WTC11 (cell line): ENCODE measurements at regions not wholly inside any gene's neighbourhood (a gene's known extent, or its start where the extent isn't known, plus 50 kb on each side); places are given as distances from the start of the nearest gene placed in this dataset.
A peak's percentile ranks its signal among the peaks of the same experiment; 100 is the strongest.

Source experiments
- ATAC-seq: fragments of 200-7000 bp; cut with Tn5 transposase; 2 replicates; pipeline ENCODE4 v1.10.0; 2021; ENCODE audit warnings: mild to moderate bottlenecking, moderate library complexity
- CTCF ChIA-PET: fragments of 300-600 bp; sonication (Branson Sonifier 250); formaldehyde crosslinking; loops from one replicate; lab custom pipeline; 2021; ENCODE audit warnings: antibody characterized with exemption; lab: Charles Lee
- POLR2A ChIA-PET: fragments of 350-600 bp; sonication (Branson Sonifier 250); formaldehyde crosslinking; loops from one replicate; lab custom pipeline; 2021; ENCODE audit warnings: antibody characterized with exemption; lab: Charles Lee
- DNase-seq: peaks from one replicate; pipeline ENCODE4 v3.0.0; 2021; ENCODE audit warnings: low spot score
- H3K27ac Mint-ChIP-seq: 2 replicates; pipeline ENCODE4 v1.8.0; 2021; ENCODE audit warnings: mixed read lengths
- H3K27me3 Mint-ChIP-seq: 2 replicates; pipeline ENCODE4 v1.8.0; 2021; ENCODE audit warnings: low read depth, mild to moderate bottlenecking, moderate library complexity, mixed read lengths
- H3K36me3 Mint-ChIP-seq: 2 replicates; pipeline ENCODE4 v1.8.0; 2021; ENCODE audit warnings: mixed read lengths
- H3K4me1 Mint-ChIP-seq: 2 replicates; pipeline ENCODE4 v1.8.0; 2022; ENCODE audit warnings: mixed read lengths
- H3K4me3 Mint-ChIP-seq: 2 replicates; pipeline ENCODE4 v1.8.0; 2021; ENCODE audit warnings: mild to moderate bottlenecking, moderate library complexity, mixed read lengths
- H3K9me3 Mint-ChIP-seq: 2 replicates; pipeline ENCODE4 v1.8.0; 2021; ENCODE audit warnings: mixed read lengths
- CREB1 ChIP-seq: sonication (generic); formaldehyde crosslinking; IDR thresholded peaks from 2 replicates; pipeline ENCODE4 v1.8.0; 2023; ENCODE audit warnings: mild to moderate bottlenecking, missing genetic modification reagents
- CREM ChIP-seq: sonication (generic); formaldehyde crosslinking; IDR thresholded peaks from 2 replicates; pipeline ENCODE4 v1.8.1; 2022; ENCODE audit warnings: mild to moderate bottlenecking, missing genetic modification reagents, moderate library complexity
- FOXJ3 ChIP-seq: sonication (generic); formaldehyde crosslinking; IDR thresholded peaks from 2 replicates; pipeline ENCODE4 v1.9.0; 2021; ENCODE audit warnings: missing genetic modification reagents, mild to moderate bottlenecking, borderline replicate concordance
- FOXP1 ChIP-seq: sonication (generic); formaldehyde crosslinking; IDR thresholded peaks from 2 replicates; pipeline ENCODE4 v1.8.0; 2022; ENCODE audit warnings: missing genetic modification reagents, mild to moderate bottlenecking, moderate library complexity, borderline replicate concordance
- GTF2I ChIP-seq: fragments of 250-450 bp; sonication (Bioruptor Pico); conservative IDR thresholded peaks from 2 replicates; pipeline ENCODE4 v1.4.0; 2021; ENCODE audit warnings: mild to moderate bottlenecking
- IRF2 ChIP-seq: sonication (generic); formaldehyde crosslinking; IDR thresholded peaks from 2 replicates; pipeline ENCODE4 v1.8.0; 2022; ENCODE audit warnings: low read depth, missing genetic modification reagents, borderline replicate concordance
- NFATC4 ChIP-seq: fragments of 250-450 bp; sonication (Bioruptor Pico); IDR thresholded peaks from 2 replicates; pipeline ENCODE4 v1.9.0; 2021; ENCODE audit warnings: mild to moderate bottlenecking
- PRRX2 ChIP-seq: fragments of 250-450 bp; sonication (Bioruptor Pico); IDR thresholded peaks from 2 replicates; pipeline ENCODE4 v1.8.0; 2021; ENCODE audit warnings: mild to moderate bottlenecking
- TCF7 ChIP-seq: sonication (generic); formaldehyde crosslinking; IDR thresholded peaks from 2 replicates; pipeline ENCODE4 v1.8.0; 2022; ENCODE audit warnings: mild to moderate bottlenecking, low read depth, missing genetic modification reagents, moderate library complexity
- TEAD1 ChIP-seq: sonication (generic); formaldehyde crosslinking; IDR thresholded peaks from 2 replicates; pipeline ENCODE4 v1.8.0; 2022; ENCODE audit warnings: mild to moderate bottlenecking, missing genetic modification reagents
- TEAD4 ChIP-seq: sonication (generic); formaldehyde crosslinking; IDR thresholded peaks from 2 replicates; pipeline ENCODE4 v1.8.0; 2022; ENCODE audit warnings: mild to moderate bottlenecking, missing genetic modification reagents
- TF ChIP-seq, protein P1 (sequence below): sonication (generic); formaldehyde crosslinking; conservative IDR thresholded peaks from 2 replicates; pipeline ENCODE4 v1.8.1; 2023; ENCODE audit warnings: mild to moderate bottlenecking, low read depth, missing genetic modification reagents, moderate library complexity
- TF ChIP-seq, protein P2 (sequence below): sonication (generic); formaldehyde crosslinking; IDR thresholded peaks from 2 replicates; pipeline ENCODE4 v1.8.1; 2023; ENCODE audit warnings: mild to moderate bottlenecking, missing genetic modification reagents
- TF ChIP-seq, protein P3 (sequence below): fragments of 250-450 bp; sonication (Bioruptor Pico); IDR thresholded peaks from 2 replicates; pipeline ENCODE4 v1.9.0; 2021; ENCODE audit warnings: moderate library complexity, mild to moderate bottlenecking, inconsistent platforms, borderline replicate concordance
- TF ChIP-seq, protein P4 (sequence below): fragments of 250-450 bp; sonication (Bioruptor Pico); IDR thresholded peaks from 2 replicates; pipeline ENCODE4 v1.9.0; 2021; ENCODE audit warnings: mild to moderate bottlenecking
- TF ChIP-seq, protein P5 (sequence below): sonication (generic); formaldehyde crosslinking; conservative IDR thresholded peaks from 2 replicates; pipeline ENCODE4 v1.8.1; 2022; ENCODE audit warnings: mild to moderate bottlenecking, missing genetic modification reagents

DNA sequence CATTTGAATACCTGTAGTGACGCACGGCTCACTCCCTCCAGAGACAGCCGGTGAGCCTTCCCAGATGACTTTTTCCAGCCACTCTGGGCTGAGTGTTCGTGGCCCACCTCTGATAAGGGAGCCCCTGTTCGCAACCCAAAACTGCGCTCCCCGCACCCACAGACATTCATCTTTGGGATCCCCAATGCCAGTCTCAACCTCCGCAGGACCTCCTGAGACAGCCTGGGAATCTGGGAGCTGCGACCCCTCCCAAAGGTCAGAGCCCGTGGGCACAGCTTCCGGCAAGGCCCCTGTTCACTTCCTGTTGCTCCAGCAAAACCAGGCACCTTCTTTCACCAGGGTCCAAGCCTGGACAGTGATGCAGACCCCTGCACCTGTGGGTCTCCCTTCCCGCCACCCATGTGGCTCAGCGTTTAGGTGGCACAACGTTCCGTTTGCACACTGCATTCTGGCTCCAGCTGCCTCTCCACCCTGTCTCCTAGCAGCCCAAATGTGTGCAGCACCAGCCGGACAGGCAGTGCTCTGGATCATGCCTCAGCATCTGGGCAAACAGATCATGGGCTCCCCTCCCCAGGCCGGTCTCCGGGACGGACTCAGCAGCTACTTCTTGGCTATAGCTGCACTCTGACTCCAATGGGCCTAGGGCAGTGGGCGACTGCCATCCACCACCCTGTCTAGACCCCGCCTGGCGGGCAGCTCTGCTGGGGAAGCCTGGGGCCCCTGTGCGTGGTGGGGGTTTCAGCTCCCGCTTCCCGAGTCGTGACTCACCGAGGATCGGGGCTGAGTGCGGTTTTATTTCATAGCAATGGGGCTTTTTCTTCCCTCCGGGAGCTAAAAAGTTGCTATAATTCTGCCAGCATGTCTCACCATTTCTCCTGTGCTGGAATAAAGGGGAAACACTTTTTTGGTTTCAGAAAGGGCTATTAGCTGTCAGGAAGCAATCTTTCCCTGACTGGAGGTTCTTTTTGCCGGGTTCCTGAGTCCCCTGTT, 156.0 kb downstream of the OLFM1 start (continued):
- no peak for TF ChIP-seq FOXJ3
- no peak for TF ChIP-seq TEAD1 (CRISPR knock-in tag)
- TF ChIP-seq, protein P1, sequence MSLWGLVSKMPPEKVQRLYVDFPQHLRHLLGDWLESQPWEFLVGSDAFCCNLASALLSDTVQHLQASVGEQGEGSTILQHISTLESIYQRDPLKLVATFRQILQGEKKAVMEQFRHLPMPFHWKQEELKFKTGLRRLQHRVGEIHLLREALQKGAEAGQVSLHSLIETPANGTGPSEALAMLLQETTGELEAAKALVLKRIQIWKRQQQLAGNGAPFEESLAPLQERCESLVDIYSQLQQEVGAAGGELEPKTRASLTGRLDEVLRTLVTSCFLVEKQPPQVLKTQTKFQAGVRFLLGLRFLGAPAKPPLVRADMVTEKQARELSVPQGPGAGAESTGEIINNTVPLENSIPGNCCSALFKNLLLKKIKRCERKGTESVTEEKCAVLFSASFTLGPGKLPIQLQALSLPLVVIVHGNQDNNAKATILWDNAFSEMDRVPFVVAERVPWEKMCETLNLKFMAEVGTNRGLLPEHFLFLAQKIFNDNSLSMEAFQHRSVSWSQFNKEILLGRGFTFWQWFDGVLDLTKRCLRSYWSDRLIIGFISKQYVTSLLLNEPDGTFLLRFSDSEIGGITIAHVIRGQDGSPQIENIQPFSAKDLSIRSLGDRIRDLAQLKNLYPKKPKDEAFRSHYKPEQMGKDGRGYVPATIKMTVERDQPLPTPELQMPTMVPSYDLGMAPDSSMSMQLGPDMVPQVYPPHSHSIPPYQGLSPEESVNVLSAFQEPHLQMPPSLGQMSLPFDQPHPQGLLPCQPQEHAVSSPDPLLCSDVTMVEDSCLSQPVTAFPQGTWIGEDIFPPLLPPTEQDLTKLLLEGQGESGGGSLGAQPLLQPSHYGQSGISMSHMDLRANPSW: no peak

DNA sequence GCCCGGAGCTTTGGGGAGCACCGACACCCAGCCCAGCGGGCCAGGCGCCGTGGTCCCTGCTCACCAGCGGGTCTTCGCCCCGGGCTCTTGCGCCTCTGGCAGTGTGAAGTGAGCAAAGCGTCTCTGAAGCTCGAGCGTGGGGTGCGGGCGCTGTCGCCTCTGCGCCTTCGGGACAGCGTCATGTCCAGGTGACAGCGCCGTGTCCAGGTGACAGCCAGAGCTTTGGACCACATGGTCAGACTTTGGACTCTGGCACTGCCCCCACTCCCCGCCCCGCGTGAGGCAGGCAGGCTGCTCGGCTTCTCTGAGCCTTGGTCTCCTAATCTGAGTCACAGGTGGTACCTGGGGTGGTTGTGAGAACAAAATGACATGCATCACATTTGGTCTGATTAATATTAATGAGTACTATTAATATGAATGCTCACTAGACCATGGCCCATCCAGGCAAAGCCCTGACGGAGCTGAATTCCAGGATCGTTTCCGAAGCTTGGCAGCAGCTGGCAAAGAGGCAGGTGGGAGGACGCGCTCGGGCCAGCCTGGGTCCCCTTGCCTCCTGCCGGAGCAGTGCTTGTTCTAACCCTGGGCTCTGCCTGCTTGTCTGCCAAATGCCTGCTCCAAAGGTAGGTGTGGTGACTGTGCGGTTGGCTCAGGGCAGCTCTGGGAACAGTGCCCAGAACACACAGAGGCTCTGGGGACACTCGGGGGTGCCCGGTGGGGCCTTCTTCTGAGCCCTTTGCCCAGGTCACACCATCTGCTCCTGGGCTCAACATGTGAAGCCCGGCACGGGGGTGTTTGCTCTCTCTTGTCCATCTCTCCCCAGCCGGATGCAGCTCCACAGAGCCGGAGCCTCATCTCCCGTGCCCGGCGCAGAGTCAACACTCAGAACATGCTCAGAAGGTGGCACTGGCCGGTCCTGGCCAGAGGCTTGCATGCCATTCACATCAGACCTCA, 157.1 kb downstream of the OLFM1 start:
- ChIA-PET POLR2A (no interaction called here), CTCF (interaction anchor here (1.2 kb wide), 1 partner anchor 168 kb away, joined by 3 read pairs; no protein-coding TSS in a partner anchor)
- peaks cover 9% of the 10 kb centered on the region; the same call in 1 of the 2 replicates for H3K4me1 Mint-ChIP-seq
- TF ChIP-seq, protein P1: no peak
- TF ChIP-seq CREM (no peak), IRF2 (CRISPR knock-in tag) (no peak), PRRX2 (CRISPR knock-in tag) (no peak), FOXP1 (CRISPR knock-in tag) (no peak), TCF7 (CRISPR knock-in tag) (no peak), CREB1 (CRISPR knock-in tag) (no peak), NFATC4 (CRISPR knock-in tag) (no peak), TEAD4 (no peak), GTF2I (CRISPR knock-in tag) (no peak)
- TF ChIP-seq, protein P2, sequence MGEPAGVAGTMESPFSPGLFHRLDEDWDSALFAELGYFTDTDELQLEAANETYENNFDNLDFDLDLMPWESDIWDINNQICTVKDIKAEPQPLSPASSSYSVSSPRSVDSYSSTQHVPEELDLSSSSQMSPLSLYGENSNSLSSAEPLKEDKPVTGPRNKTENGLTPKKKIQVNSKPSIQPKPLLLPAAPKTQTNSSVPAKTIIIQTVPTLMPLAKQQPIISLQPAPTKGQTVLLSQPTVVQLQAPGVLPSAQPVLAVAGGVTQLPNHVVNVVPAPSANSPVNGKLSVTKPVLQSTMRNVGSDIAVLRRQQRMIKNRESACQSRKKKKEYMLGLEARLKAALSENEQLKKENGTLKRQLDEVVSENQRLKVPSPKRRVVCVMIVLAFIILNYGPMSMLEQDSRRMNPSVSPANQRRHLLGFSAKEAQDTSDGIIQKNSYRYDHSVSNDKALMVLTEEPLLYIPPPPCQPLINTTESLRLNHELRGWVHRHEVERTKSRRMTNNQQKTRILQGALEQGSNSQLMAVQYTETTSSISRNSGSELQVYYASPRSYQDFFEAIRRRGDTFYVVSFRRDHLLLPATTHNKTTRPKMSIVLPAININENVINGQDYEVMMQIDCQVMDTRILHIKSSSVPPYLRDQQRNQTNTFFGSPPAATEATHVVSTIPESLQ (CRISPR knock-in tag): no peak
- TF ChIP-seq, protein P3, sequence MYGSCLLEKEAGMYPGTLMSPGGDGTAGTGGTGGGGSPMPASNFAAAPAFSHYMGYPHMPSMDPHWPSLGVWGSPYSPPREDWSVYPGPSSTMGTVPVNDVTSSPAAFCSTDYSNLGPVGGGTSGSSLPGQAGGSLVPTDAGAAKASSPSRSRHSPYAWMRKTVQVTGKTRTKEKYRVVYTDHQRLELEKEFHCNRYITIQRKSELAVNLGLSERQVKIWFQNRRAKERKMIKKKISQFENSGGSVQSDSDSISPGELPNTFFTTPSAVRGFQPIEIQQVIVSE (CRISPR knock-in tag): no peak
- TF ChIP-seq, protein P4, sequence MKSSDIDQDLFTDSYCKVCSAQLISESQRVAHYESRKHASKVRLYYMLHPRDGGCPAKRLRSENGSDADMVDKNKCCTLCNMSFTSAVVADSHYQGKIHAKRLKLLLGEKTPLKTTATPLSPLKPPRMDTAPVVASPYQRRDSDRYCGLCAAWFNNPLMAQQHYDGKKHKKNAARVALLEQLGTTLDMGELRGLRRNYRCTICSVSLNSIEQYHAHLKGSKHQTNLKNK (CRISPR knock-in tag): no peak
- TF ChIP-seq, protein P5, sequence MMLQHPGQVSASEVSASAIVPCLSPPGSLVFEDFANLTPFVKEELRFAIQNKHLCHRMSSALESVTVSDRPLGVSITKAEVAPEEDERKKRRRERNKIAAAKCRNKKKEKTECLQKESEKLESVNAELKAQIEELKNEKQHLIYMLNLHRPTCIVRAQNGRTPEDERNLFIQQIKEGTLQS (CRISPR knock-in tag): no peak
- H3K27ac Mint-ChIP-seq: peak overlapping the region; percentile 87; the same call in 1 of the 2 replicates
- no peaks in the 10 kb centered on the region for H3K9me3 Mint-ChIP-seq
- H3K27me3 Mint-ChIP-seq: no peaks in the 10 kb centered on the region; the same call in 1 of the 2 replicates
- H3K36me3 Mint-ChIP-seq: no peaks in the 10 kb centered on the region
- ATAC-seq: no peak
- no peak overlapping the region for H3K4me3 Mint-ChIP-seq
- no peak for DNase-seq
